ENCODE measurements at regions not wholly inside any gene's neighbourhood (a gene's known extent, or its start where the extent isn't known, plus 50 kb on each side); places are given as distances from the start of the nearest gene placed in this dataset.

- peaks cover 41% of the 10 kb centered on the region for H3K36me3 Mint-ChIP-seq (ENCODE audit: low read depth)
- TF ChIP-seq, protein P1, sequence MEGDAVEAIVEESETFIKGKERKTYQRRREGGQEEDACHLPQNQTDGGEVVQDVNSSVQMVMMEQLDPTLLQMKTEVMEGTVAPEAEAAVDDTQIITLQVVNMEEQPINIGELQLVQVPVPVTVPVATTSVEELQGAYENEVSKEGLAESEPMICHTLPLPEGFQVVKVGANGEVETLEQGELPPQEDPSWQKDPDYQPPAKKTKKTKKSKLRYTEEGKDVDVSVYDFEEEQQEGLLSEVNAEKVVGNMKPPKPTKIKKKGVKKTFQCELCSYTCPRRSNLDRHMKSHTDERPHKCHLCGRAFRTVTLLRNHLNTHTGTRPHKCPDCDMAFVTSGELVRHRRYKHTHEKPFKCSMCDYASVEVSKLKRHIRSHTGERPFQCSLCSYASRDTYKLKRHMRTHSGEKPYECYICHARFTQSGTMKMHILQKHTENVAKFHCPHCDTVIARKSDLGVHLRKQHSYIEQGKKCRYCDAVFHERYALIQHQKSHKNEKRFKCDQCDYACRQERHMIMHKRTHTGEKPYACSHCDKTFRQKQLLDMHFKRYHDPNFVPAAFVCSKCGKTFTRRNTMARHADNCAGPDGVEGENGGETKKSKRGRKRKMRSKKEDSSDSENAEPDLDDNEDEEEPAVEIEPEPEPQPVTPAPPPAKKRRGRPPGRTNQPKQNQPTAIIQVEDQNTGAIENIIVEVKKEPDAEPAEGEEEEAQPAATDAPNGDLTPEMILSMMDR (IDR thresholded peaks at IDR 0.05; ENCODE audit: unreplicated experiment in 3 of 3): no peak
- no peak overlapping the region for H3K4me3 Mint-ChIP-seq
- no peak overlapping the region for H3K27ac Mint-ChIP-seq
- H3K27me3 Mint-ChIP-seq (ENCODE audit: low read depth): no peaks in the 10 kb centered on the region
- H3K4me1 Mint-ChIP-seq: peaks cover 5% of the 10 kb centered on the region
- H3K9me3 Mint-ChIP-seq: peaks cover 21% of the 10 kb centered on the region
Observed at GRCh38 chr13:73973156-73973555, 161.0 kb downstream of the KLF12 start.

DNA sequence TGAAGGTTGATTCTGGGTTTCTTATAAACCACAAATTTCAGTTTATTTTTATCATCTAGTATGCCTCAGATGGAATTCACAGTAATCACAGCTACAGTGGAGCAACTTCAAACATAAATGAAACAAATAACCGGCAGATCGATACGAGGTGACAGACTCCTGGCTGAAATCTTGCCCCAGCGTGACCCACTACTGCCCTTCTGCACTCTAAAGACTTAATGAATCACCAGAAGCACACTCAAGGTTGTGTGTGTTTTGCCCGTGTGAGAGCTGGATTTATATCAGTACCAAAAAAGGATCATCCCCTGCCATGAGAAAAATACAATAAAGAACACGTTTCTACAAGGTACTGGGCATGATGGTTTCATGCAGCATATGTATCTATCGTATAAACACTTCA, 161.7 kb downstream of the KLF12 start:
- TF ChIP-seq, protein P1 (IDR thresholded peaks at IDR 0.05; ENCODE audit: unreplicated experiment in 3 of 3): no peak
- Mint-ChIP-seq H3K27me3 (ENCODE audit: low read depth) (no peaks in the 10 kb centered on the region), H3K9me3 (peaks cover 21% of the 10 kb centered on the region), H3K4me3 (no peak overlapping the region), H3K36me3 (ENCODE audit: low read depth) (peaks cover 35% of the 10 kb centered on the region), H3K4me1 (peaks cover under 1% of the 10 kb centered on the region), H3K27ac (no peak overlapping the region)

GRCh38 chr13:73971481-73971880, 162.7 kb downstream of the KLF12 start:
- TF ChIP-seq, protein P1 (IDR thresholded peaks at IDR 0.05; ENCODE audit: unreplicated experiment in 3 of 3): no peak
- peaks cover 7% of the 10 kb centered on the region for H3K4me1 Mint-ChIP-seq
- no peak overlapping the region for H3K4me3 Mint-ChIP-seq
- H3K36me3 Mint-ChIP-seq (ENCODE audit: low read depth): peaks cover 29% of the 10 kb centered on the region
- H3K9me3 Mint-ChIP-seq: peaks cover 20% of the 10 kb centered on the region
- H3K27me3 Mint-ChIP-seq (ENCODE audit: low read depth): no peaks in the 10 kb centered on the region
- H3K27ac Mint-ChIP-seq: no peak overlapping the region

GRCh38 chr13:73970421-73971055, 163.7 kb downstream of the KLF12 start:
- H3K36me3 Mint-ChIP-seq (ENCODE audit: low read depth): peaks cover 22% of the 10 kb centered on the region
- TF ChIP-seq, protein P1 (IDR thresholded peaks at IDR 0.05; ENCODE audit: unreplicated experiment in 3 of 3): no peak
- H3K27ac Mint-ChIP-seq: no peak overlapping the region
- no peak overlapping the region for H3K4me3 Mint-ChIP-seq
- peaks cover 14% of the 10 kb centered on the region for H3K9me3 Mint-ChIP-seq
- H3K27me3 Mint-ChIP-seq (ENCODE audit: low read depth): no peaks in the 10 kb centered on the region
- peaks cover 16% of the 10 kb centered on the region for H3K4me1 Mint-ChIP-seq

DNA sequence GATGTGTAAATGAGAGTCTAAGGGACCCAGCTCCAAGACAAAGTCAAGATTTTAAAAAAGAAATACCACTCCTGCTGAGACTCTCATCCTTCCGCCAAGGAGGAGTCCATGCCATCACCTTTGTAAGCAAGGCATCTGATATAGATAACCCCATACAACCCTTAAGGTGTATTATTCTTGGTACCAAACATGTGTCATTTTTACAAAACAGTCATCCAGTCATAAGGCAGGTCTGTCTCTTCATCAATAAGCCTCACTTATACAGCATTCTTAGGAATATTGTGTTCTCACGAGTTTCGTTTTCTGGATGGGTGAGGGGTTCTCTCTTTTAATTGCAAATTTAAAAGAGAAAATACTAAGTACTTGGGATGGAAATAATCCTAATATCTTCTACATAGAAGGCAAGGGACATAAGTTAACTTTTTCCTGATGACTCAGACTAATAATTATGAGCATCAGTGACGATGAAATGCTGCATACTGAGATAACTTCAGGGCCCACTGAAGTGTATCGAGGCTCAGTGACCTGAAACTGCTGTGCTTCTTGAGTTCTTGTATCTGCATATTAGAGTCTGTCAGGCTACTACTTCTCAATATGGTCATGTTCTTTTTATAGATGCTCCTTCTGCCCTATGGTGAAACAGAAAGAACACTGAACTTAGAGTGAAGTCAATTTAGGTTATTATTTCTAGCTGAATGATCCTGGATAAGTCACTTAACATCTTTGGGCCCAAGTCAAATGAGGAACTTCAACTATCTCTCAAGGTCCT, 166.6 kb downstream of the KLF12 start:
- Mint-ChIP-seq H3K4me1 (peaks cover 19% of the 10 kb centered on the region), H3K27me3 (ENCODE audit: low read depth) (no peaks in the 10 kb centered on the region), H3K9me3 (peaks cover 3% of the 10 kb centered on the region), H3K27ac (peak overlapping the region in 1 of 3 experiments; percentile 13), H3K4me3 (no peak overlapping the region), H3K36me3 (ENCODE audit: low read depth) (peaks cover 8% of the 10 kb centered on the region)
- TF ChIP-seq, protein P1 (IDR thresholded peaks at IDR 0.05; ENCODE audit: unreplicated experiment in 3 of 3): no peak

Measured in nephron (organoid).